DOHH2 (cell line): ENCODE measurements at regions not wholly inside any gene's neighbourhood (a gene's known extent, or its start where the extent isn't known, plus 50 kb on each side); places are given as distances from the start of the nearest gene placed in this dataset.

Experiments
- CTCF ChIP-seq: fragments of 200-600 bp; sonication (generic); IDR thresholded peaks from one replicate; pipeline ENCODE4 v1.5.1; 2014; ENCODE audit warnings: antibody characterized with exemption, mild to moderate bottlenecking, low read depth, low read length; ENCODE audit not compliant: poor library complexity, severe bottlenecking
- EZH2phosphoT487 ChIP-seq: fragments of 200-600 bp; sonication (generic); IDR thresholded peaks from 2 replicates; pipeline ENCODE4 v1.6.1; 2017; ENCODE audit warnings: borderline replicate concordance, mild to moderate bottlenecking, antibody characterized with exemption, low read length, moderate library complexity, mixed read lengths

- TF ChIP-seq CTCF = no peak
- no peak for TF ChIP-seq EZH2phosphoT487
Measured at GRCh38 chr19:16022681-16023080, 53.6 kb upstream of the TPM4 start.
